UCSD-AML1 (cell line): ENCODE measurements at regions not wholly inside any gene's neighbourhood (a gene's known extent, or its start where the extent isn't known, plus 50 kb on each side); places are given as distances from the start of the nearest gene placed in this dataset.

ENCODE experiments used
- DNase-seq: peaks from one replicate; lab custom pipeline; 2025; ENCODE audit not compliant: unreplicated experiment; lab: John Stamatoyannopoulos, UW

DNA sequence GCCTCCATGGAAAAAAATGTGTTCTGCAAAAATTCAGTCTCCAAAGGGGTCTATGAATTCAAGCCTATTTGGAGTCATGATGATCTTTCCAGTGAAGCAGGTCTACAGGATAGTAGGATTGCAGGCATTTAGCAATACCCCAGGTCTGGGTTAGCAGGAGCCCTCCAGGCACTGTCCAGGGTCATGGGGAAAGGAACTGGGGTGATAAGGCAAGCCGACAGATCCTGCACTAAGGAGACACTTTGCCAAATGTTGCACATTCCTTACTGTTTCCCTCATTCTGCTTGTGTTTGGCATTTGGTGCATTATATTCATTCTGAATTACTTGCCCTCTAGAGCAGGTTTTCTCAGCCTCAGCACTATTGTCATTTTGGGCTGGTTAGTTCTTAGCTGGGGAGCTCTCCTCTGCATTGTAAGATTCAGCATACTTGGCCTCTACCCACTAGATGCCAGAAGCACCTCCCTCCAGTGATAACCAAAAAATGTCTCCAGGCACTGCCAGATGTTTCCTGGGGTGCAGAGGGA lies 333.3 kb upstream of the PLXNA2 start:
- DNase-seq = no peak

DNA sequence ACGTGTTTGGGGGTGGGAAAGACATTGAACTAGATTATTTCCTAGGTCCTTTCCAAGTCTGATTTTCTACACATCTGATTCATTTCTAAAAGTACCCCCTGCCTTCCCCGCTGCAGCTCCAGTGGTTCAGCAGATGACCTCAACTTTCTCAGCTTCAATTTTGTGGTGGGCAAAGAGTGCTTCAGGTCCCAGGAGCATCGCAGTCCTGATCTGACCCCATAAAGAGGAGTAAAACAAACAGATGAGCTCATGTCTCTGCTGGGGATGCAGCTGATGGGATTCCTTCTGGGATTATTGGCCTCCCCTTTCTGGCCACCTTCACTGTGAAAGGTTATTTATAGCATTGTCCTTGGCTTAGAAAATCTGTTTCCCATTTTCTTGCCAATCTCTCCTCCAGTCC lies 337.0 kb upstream of the PLXNA2 start:
- no peak for DNase-seq

DNA sequence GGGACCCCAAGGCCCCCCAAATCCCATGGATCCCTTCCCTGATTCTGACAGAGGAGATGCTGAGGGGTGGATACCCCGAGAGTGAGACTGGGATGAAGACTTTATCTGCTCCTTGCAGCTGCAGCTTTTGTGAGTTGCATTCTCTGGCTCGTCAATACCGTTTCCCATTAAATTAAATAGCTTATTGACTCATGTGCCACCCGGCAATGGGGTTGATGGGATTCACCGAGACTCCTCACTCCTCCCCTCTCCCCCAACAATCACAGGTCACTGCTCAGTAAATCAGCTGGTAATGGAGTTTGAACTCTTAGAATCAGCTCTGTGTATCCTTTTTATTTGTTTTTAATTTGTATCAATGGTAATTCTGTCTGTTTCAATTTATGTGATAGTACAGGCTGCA lies 337.5 kb upstream of the PLXNA2 start:
- DNase-seq = no peak

DNA sequence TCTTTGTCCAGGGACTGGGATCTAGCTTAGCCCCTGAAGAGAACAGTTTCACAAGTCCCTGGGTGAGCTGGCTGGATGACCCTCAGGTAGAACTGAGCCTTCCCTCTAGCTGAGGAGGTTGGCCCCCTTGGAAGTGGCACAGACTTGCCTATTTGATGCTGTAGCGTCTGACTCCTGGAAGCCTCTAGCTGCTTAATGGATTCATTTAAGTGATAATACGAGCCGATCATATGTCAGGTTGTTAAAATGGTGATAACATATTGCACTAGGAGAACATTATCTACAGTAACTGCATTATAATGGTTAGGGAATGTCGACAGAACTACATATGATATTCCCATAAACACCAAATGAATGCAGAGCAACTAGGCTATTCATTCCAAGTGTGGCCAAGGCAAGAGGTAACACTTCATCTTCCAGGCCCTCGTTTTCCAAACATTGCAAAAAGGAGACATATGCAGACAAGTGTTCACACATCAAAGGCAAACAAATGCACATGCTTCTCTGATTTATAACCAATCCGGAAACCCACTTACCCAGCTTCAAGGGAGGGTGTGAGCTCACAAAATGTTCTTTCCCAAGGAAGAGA lies 340.1 kb upstream of the PLXNA2 start:
- DNase-seq = no peak

DNA sequence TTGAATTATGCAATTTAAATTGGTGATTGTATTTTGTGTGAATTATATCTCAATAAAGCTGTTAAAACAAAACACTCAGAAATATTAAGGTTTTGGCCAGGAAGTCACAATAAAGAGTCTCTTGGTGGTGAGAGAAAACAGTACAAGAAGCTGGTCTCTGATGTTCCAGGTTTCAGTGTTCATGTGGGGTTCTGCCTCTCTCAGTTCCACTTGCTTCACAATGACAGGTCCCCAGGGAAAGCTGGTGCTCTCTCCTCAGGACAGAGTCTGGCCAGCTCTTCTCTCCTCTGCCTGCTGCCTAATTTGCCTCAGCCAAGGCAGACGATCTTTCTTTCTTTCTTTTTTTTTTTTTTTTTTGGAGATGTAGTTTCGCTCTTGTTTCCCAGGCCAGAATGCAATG lies 342.9 kb upstream of the PLXNA2 start:
- DNase-seq = no peak

DNA sequence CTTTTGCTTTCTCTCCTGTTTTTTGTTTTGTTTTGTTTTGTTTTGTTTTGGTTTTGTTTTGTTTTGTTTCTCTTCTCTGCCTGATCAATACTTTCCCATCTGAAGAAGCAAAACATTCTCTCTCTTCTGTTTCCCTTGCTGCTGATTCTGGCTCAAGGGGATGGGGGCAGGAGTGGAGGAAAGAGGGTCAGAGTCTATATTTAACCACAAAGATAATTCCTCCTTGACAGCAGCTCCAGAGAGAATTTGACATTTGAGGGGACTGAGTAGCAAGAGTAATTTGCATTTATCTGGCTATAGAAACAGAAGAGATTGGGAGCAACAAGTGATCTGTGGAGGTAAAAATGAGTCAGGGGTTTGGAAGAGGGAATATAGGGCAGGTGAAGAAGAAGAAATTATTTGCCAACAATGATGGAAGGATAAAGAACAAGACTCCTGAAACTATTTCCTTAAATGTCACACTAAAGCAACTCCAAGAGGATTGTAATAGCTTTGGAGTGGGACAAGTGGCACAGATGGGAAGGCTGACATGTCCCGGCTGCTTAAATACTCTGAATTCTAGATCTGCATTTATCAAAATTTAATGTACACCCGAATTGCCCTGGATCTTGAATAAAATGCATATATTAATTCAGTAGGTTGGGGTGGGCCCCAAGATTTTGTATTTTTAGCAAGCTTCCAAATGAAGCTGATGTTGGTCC lies 349.3 kb upstream of the PLXNA2 start:
- DNase-seq = no peak

DNA sequence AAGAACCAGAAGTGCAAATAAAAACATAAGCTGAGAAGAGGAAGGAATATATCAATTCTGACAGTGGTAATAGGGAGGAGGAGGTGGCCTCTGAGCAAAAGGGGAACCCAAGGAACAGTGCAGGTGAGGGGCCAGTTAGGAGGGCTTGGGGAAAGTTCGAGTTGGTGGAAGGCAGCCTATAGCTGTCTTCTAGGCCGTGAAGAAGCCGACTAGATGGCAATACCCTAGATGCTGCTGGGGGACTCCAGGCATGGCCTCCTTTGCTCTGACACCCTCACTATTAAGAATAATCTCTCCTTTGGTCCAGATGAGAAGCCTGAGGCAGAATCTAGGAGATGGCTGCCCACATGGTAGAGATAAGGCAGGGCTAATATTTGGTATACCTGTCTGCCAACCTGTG lies 351.1 kb upstream of the PLXNA2 start:
- DNase-seq = no peak

DNA sequence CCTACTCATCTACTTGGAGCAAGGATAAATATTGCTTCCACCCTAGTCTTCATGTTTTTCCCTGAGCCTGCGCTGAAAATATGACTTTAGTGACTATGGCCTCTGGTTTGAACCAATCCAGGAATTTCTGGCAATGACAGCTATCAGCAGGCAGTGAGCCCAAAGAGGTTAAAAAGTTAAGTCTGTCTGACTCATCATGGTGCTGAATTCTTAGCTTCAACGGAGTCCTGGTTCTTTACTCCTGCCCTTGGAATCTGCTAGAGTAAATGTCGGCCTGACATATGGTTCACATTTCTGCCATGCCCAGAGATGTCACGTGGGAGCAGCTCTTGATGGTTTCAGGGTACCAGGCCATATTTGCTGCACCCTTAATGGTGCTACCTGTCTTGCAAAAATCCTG lies 351.6 kb upstream of the PLXNA2 start:
- no peak for DNase-seq

DNA sequence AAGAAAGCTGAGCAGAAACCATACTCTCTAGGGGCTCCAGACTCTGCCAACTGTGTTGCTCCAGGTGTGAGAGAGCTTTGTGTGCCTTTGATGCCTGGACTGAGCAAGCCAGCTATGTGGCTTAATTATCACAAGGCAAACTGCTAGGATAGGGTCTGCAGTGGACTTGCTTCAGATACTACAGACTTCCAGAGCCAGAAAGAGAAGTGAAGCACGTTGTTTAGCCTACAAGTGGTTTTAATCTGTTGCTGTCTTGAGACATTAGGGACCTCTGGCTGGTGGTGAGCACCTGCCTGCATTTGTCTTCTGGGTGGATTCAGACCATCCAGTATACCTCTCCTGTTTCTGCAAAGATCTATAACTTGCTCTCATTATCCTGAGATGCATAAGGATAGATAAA lies 353.4 kb upstream of the PLXNA2 start:
- DNase-seq = no peak

DNA sequence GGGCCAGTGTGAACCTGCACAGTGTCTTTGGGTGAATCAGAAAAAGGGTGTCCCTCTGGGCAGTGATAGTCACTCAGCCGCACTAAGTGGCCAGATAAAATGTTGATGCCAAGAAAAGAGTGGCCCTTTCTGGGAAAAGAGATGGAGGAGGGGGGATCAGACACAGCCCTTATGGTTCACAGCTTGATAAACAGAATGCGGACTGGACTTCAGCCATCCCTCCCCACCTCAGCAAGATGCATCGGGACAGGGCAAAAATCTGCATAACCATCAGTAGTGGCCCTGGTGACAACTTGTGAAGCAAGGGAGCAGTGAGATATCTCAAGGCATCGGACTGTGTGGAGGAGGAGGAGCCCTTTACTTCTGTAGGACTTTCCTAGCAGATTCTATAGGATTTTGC lies 353.8 kb upstream of the PLXNA2 start:
- DNase-seq = no peak

DNA sequence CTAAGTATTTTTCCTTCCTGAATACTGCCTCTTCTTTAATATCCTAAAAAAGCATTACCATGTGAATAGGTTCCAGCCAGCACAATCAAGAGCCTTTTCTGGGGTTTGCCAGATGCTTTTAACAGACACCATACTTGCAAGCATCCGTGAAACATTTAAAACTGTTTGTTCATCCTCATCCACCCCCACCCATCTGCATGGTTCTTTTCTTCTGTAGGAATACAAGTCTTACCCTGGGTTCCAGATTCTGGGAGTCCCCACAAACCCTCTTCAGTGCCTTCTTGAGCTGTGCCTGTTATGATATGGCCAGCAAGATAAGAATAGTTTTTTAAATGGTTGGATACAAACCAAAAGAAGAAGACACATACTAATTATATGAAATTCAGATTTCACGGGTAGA lies 354.9 kb upstream of the PLXNA2 start:
- DNase-seq = no peak

DNA sequence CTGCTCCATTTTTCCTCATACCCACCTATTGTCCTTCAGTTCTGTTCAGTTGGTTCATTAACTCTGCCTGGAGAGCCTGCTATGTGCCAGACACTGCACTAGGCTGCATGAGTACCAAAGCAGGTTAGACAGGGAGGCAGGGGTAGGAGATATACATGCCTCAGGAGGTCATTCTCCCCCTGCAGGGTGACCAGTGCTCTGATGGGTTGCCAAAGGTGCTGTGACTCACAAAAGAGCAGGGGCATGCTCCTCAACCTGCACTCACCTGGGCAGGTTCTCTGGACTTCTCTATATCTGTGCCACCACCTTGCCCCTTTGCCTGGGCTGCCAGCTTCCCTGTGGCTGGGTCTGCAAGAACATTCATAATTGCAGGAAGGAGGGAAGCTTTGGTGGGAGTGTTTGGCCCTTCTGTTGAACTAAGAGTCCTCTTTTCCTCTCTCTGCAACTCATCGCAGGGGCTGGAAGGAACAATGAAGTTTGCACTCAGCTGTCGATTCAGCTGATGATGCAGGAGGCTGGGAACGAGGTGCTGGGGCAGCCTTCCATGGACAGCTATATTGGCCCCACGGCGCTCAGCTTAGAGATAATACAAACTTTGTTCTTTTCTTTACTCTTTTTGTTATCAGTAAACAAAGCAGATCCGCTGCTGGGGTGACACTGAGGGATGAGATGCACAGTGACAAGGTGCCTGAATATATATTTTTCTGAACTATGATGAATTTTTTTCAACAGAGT lies 356.4 kb upstream of the PLXNA2 start:
- no peak for DNase-seq

DNA sequence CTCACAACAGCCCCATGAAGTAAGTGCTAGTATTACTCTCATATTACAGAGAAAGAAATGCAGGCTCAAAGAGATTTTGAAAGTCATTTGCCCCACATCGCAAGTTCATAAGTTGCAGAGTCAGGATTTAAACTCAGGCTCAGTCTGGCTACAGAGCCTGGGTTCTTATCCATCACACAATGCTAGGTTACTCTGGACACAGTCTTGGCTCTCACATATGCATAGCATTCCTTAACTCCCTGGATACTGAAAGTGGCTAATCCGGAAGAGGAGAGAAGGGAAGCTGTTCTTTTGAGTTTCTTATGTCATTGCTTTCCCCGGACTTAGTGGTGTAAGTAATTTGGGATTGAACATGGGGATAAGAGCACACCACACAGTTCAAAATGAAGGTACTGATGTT lies 357.4 kb upstream of the PLXNA2 start:
- DNase-seq = no peak

DNA sequence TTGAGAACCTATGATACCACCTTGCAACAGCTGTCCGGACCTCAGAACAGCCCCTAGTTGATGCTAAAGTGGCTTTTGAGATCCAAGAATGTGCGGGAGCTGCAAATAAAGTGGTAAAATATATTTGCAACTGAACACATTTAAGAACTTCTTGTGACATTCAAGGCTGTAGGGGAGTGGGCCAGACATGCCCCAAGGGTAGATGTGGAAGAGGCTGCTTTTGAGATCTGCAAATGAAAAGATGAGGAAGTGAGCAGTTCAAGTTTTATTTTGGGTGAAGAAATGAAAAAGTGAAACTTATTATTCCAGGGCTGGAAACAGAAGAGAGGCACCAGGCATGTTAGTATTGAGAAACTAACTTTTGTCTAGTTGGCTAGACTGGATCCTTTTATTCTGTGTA lies 359.5 kb upstream of the PLXNA2 start:
- DNase-seq = no peak

DNA sequence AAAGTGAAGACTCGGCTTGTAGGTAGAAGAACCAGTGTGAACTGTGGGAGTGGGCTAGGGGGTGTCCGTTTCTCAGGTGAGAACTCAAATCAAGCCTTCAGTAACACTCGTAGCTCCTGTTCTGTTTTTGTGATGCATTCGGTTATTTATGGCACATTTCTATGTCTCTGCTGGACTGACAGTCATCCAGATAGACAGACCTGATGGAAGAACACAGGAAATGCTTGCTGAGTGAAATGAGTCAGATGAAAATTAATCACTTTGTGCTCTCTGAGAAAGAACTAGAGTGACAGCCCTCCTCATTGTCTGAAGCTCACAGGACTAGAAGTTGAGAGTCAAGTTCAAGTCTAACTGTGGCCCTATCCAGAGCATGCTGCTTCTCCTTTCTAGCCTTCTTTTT lies 360.1 kb upstream of the PLXNA2 start:
- DNase-seq = no peak

DNA sequence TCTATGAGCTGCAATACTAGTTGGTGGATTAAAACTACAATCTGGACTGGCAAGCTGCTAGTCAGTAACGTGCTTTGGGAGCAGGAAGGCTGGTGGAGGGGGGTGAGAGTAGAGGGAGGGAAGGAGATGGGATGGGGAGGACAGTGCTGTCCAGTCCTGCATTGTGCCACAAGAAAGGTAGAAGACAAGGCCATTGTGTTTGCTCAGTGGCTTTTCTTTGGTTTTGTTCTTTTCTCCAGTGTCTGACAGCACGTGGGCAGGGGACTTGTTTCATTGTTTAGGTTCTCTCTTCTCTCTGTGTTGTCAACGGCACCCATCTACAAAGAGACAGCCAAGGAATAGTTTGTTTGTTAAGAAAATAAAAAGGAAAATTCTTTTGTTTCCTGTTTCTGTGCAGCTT lies 362.8 kb upstream of the PLXNA2 start:
- DNase-seq = no peak

DNA sequence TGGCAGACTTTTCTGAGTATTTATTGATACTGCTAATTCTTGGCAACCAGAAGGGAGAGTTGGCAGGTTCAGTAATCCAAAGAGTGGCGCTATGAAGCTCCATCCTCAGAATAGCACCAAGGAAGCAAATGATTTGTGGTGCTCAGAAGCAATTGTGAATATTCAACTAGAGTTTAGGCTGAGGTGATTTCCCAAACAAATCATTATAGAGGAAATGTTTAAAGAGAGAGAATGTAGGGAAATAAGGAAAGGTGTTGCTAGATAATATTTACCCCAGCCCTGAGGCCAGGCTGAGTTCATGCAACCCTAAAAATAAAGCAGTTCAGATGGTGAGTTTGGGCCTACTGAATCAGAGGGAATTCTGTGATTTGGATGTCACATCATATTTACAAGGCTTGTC lies 363.4 kb upstream of the PLXNA2 start:
- no peak for DNase-seq

DNA sequence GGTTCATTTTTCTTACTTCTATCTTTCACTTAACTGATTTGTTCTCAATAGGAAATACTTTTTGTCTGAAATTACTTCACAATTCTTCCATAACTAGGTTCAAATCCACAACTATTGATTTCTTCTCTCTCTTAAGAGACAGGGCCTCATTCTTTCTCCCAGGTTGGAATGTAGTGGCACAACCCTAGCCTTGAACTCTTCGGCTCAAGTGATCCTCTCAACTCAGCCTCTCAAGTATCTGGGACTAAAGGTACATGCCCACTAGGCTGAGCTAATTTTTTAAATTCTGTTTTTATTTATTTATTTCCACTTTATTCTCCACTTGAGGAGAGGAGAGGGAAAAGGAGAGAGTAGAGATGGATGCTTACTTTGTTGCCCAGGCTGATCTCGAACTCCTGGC lies 370.4 kb upstream of the PLXNA2 start:
- DNase-seq = no peak

DNA sequence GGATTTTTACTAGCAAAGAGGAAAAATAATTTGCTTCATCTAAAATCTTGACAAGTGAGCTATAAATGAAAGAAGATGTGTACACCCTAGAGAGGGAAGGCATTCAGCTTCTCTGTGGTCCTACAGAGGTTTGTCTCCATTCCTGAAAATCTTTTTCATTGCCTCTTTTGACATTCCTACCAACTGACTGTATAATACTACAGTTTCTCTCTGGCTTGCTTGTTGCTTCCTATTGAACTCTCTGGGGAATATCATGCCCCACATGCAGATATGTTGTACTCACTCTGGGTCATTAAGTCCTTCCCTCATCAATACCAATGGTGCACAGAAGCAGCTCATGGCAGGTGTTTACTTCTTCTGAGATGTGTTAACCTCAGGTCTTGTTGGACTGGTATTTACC lies 371.2 kb upstream of the PLXNA2 start:
- no peak for DNase-seq

DNA sequence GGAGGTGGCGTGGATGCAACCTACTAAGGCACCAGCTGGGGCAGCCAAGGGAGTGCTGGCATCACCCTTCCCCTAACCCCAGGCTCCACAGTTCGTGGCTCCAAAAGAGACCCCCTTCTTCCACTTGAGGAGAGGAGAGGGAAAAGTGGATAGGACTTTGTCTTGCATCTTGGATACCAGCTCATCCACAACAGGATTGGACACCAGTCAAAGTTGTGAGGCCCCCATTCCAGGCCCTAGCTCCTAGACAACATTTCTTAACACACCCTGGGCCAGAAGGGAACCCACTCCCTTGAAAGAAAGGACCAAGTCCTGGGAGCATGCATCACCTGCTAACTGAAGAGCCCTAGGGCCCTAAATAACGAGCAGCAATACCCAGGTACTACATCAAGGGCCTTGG lies 372.6 kb upstream of the PLXNA2 start:
- no peak for DNase-seq

DNA sequence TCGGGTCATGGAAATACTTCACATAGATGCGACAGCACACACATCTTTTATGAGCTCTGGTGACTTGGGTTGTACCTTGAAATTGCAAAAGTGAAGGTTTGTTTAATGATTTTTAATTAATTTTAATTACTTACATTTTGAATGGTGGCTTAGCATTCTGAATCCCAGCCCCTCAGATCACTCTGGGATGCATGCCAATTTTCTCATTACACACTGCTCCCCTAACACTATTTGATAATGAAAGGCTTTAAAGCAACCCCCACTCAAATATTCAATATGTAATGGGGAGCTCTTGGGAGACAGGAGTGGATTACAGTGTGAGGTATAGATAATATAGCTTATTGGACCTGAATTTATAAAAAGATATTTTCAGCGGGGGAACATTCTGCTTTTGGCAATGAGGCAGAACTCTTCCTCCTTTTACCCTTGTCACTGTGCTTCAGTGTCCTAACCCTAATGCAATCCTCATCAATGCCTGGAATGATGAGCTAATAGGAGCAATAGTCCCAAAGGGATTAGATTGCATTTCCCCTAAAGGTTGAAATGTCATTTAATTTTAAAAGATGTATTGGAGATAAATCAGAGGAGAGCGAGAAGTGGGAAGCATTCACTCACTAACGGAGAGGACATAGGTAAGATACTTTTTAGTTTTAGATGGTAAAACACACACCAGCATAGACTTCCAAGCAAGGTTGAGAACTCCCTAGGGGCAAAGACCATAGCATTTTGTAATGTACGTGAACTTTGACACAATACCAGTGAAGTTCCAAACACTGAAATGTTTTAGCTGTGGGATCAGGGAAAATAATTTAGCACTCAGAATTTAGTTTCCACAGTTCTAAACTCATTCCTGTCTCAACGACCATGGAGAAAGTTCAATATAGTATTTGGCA lies 384.1 kb upstream of the PLXNA2 start:
- DNase-seq = no peak
